ENCODE measurements at regions not wholly inside any gene's neighbourhood (a gene's known extent, or its start where the extent isn't known, plus 50 kb on each side); places are given as distances from the start of the nearest gene placed in this dataset.

DNA sequence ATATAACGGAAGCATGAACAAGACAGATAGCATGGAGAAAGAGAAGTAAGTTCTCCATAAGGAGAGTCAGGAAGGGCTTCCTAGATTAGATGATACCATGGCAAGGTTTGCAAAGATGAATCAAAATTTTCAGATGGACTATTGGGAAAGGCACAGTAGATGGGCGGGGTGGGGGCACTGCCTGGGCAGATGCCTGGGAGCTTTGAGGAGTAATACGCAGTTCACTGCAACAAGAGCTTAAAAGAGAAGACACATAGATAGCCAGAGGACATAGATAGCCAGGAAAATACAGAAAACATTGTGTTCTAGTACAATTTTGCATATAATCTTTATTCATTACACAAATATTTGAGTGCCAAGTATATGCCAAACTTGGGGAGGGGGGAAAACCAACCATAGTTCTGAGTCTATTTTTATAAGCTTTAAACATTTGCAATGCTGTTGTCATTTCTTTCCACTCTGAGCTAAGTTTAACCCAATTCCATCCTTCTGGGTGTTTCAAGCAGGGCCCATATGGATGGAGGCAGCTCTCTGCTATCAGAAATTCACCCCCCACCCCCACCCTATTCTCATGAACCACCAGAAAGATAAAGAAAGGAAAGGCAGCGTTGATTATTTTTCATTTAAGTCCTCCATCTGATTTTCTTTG is 120.6 kb downstream of the NUF2 start:
- Histone ChIP-seq H3K9me3 (no peaks in the 10 kb centered on the region), H3K36me3 (ENCODE audit: control insufficient read depth, insufficient read depth, low read length) (no peaks in the 10 kb centered on the region), H3K4me1 (no peaks in the 10 kb centered on the region), H3K4me3 (ENCODE audit: low read depth, low read length) (no peak overlapping the region), H3K27me3 (replicated peaks; ENCODE audit: control insufficient read depth, insufficient read depth, low read length) (no peaks in the 10 kb centered on the region)
- no peaks in the 10 kb centered on the region for H3K36me3 Mint-ChIP-seq (ENCODE audit: insufficient read depth, unreplicated experiment)
- ChIA-PET POLR2A (no interaction called here), CTCF (no interaction called here)
- no peaks in the 10 kb centered on the region for H3K9me3 Mint-ChIP-seq (ENCODE audit: unreplicated experiment)
- H3K27ac Mint-ChIP-seq (ENCODE audit: unreplicated experiment), result no peak overlapping the region
- H3K4me3 Mint-ChIP-seq (ENCODE audit: unreplicated experiment), result no peak overlapping the region
- no TSS peak for BruUV-seq (replicated peaks)
- no peak for DNase-seq
- TF ChIP-seq, protein P1, sequence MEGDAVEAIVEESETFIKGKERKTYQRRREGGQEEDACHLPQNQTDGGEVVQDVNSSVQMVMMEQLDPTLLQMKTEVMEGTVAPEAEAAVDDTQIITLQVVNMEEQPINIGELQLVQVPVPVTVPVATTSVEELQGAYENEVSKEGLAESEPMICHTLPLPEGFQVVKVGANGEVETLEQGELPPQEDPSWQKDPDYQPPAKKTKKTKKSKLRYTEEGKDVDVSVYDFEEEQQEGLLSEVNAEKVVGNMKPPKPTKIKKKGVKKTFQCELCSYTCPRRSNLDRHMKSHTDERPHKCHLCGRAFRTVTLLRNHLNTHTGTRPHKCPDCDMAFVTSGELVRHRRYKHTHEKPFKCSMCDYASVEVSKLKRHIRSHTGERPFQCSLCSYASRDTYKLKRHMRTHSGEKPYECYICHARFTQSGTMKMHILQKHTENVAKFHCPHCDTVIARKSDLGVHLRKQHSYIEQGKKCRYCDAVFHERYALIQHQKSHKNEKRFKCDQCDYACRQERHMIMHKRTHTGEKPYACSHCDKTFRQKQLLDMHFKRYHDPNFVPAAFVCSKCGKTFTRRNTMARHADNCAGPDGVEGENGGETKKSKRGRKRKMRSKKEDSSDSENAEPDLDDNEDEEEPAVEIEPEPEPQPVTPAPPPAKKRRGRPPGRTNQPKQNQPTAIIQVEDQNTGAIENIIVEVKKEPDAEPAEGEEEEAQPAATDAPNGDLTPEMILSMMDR (IDR thresholded peaks at IDR 0.05; ENCODE audit: insufficient read depth in 1 of 2, low read depth in 1 of 2, low read length in 1 of 2, severe bottlenecking in 1 of 2, unreplicated experiment in 1 of 2), result no peak
- H3K27me3 Mint-ChIP-seq (ENCODE audit: insufficient read depth, unreplicated experiment), result peaks cover 21% of the 10 kb centered on the region
- H3K4me1 Mint-ChIP-seq (ENCODE audit: low read depth, unreplicated experiment), result no peaks in the 10 kb centered on the region
- intact Hi-C loops (cut with micrococcal nuclease; ENCODE audit: unreplicated experiment), result no loop called here

DNA sequence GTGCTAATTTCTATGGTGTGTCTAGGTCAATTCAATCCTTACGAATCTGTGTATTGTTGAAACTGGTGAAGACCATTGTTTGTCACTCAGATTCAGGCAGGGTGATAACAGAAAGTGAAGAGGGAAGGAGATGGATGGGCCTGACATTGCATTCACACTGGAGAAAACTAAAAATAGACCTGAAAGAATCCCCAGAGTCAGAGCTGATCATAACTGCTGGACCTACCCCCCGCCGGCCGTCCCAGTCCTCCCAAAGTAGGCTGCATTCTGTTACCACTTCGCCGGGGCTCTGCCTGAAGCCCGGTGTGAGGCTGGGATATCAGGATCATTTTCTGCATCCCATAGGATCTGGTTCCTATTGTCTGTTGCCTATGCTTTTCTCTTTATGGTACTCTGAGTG is 121.1 kb downstream of the NUF2 start:
- no peaks in the 10 kb centered on the region for H3K9me3 Mint-ChIP-seq (ENCODE audit: unreplicated experiment)
- H3K4me1 Mint-ChIP-seq (ENCODE audit: low read depth, unreplicated experiment), result no peaks in the 10 kb centered on the region
- H3K4me1 ChIP-seq, result no peaks in the 10 kb centered on the region
- H3K4me3 Mint-ChIP-seq (ENCODE audit: unreplicated experiment), result no peak overlapping the region
- no peaks in the 10 kb centered on the region for H3K36me3 Mint-ChIP-seq (ENCODE audit: insufficient read depth, unreplicated experiment)
- no peak for DNase-seq
- H3K27ac Mint-ChIP-seq (ENCODE audit: unreplicated experiment), result no peak overlapping the region
- intact Hi-C loops (cut with micrococcal nuclease; ENCODE audit: unreplicated experiment), result no loop called here
- H3K27me3 Mint-ChIP-seq (ENCODE audit: insufficient read depth, unreplicated experiment), result peaks cover 18% of the 10 kb centered on the region
- no TSS peak for BruUV-seq (replicated peaks)
- H3K27me3 ChIP-seq (replicated peaks; ENCODE audit: control insufficient read depth, insufficient read depth, low read length), result no peaks in the 10 kb centered on the region
- no peaks in the 10 kb centered on the region for H3K9me3 ChIP-seq
- TF ChIP-seq, protein P1 (IDR thresholded peaks at IDR 0.05; ENCODE audit: insufficient read depth in 1 of 2, low read depth in 1 of 2, low read length in 1 of 2, severe bottlenecking in 1 of 2, unreplicated experiment in 1 of 2), result no peak
- ChIA-PET CTCF (no interaction called here), POLR2A (no interaction called here)
- H3K36me3 ChIP-seq (ENCODE audit: control insufficient read depth, insufficient read depth, low read length), result no peaks in the 10 kb centered on the region
- no peak overlapping the region for H3K4me3 ChIP-seq (ENCODE audit: low read depth, low read length)

DNA sequence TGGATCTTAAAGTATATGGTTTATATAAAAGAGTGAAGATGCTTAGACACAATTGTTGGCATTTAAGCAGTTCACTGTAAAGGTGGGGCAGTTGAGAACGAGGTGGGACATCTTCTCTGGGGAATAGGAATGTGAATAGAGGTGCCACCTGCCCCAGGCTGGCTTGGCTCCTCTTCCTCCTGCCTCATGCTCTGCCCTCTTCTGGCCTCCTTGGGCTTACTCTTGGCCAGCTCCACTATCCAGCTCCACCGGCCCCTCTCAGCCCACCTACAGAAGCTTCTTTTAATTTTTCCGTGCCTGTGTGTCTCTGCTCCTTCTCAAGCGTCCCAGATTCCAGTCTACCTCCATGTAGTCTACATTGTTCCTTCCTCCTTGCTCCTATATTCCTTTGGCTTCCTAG is 122.1 kb downstream of the NUF2 start:
- CTCF ChIA-PET, result interaction anchor here (1.2 kb wide), 1 partner anchor 35 kb away, joined by 3 read pairs; no protein-coding TSS in a partner anchor
- DNase-seq, result no peak
- BruUV-seq (replicated peaks), result no TSS peak
- peaks cover 18% of the 10 kb centered on the region for H3K27me3 Mint-ChIP-seq (ENCODE audit: insufficient read depth, unreplicated experiment)
- no peaks in the 10 kb centered on the region for H3K36me3 Mint-ChIP-seq (ENCODE audit: insufficient read depth, unreplicated experiment)
- no peaks in the 10 kb centered on the region for H3K9me3 ChIP-seq
- no peaks in the 10 kb centered on the region for H3K36me3 ChIP-seq (ENCODE audit: control insufficient read depth, insufficient read depth, low read length)
- H3K27me3 ChIP-seq (replicated peaks; ENCODE audit: control insufficient read depth, insufficient read depth, low read length), result no peaks in the 10 kb centered on the region
- no peak overlapping the region for H3K4me3 ChIP-seq (ENCODE audit: low read depth, low read length)
- intact Hi-C loops (cut with micrococcal nuclease; ENCODE audit: unreplicated experiment), result no loop called here
- POLR2A ChIA-PET, result no interaction called here
- no peaks in the 10 kb centered on the region for H3K4me1 Mint-ChIP-seq (ENCODE audit: low read depth, unreplicated experiment)
- TF ChIP-seq, protein P1 (IDR thresholded peaks at IDR 0.05; ENCODE audit: insufficient read depth in 1 of 2, low read depth in 1 of 2, low read length in 1 of 2, severe bottlenecking in 1 of 2, unreplicated experiment in 1 of 2), result no peak
- no peak overlapping the region for H3K4me3 Mint-ChIP-seq (ENCODE audit: unreplicated experiment)
- no peaks in the 10 kb centered on the region for H3K9me3 Mint-ChIP-seq (ENCODE audit: unreplicated experiment)
- H3K4me1 ChIP-seq, result no peaks in the 10 kb centered on the region
- peak overlapping the region; percentile 13 for H3K27ac Mint-ChIP-seq (ENCODE audit: unreplicated experiment)
